HG02973 (cell line): ENCODE measurements at regions not wholly inside any gene's neighbourhood (a gene's known extent, or its start where the extent isn't known, plus 50 kb on each side); places are given as distances from the start of the nearest gene placed in this dataset.

ENCODE experiments used
- ATAC-seq: cut with Tn5 transposase; IDR thresholded peaks from one replicate; pipeline ENCODE4 v1.9.1; 2021; ENCODE audit warnings: moderate library complexity; ENCODE audit not compliant: unreplicated experiment

DNA sequence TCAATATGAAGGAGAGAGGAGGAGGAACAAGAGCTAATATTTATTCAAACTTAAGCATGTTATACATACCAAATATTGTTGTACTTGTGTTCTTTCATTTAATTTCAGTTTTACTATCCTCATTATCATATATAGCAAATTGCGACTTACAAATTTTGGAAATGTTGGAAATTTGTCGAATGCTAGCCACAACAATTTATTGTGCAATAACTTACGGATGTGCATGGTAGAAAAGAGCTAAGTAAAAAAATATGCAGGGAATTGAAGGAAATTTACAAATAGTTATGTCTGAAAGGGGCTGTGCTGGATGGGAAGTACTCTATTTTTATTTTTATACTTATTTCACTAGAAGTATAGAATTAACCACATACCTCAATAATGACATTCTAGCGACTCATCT is 376.3 kb downstream of the PCDH20 start:
- no peak for ATAC-seq

DNA sequence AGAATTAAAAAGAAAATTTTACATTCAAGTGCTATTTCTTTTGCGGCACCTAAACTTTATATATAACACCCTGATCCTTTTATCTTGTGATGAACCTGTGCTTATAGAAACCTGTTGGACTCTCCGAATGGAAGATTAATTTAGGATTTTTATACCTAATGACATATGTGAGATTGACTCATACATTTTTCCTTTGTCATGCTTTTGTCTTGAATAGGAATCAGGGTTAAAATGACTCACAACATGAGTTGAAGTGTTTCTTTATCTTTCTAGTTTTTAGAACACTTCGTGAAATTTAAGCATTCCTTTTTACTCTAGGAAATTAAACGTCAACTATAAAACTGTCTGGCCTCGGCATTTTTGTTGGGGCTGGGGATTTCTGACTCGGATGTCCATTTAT is 378.9 kb downstream of the PCDH20 start:
- ATAC-seq: no peak

DNA sequence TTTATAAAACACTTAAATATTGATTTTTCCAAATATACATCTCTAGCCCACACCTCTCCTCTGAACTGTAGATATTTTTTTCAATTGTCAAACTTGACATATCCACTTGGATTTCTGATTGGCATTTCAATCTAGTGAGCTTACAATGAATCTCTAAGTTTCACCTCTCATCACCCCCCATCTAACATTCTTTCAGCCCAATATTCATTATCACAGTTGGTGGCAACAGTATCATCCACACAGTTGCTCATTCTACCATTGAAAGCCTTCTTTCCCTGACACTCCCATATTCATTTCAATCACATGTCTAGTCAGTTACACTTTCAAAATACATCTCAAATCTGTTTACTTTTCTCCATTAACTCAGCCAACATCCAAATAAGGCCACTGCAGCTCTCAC is 385.2 kb downstream of the PCDH20 start:
- ATAC-seq: no peak

DNA sequence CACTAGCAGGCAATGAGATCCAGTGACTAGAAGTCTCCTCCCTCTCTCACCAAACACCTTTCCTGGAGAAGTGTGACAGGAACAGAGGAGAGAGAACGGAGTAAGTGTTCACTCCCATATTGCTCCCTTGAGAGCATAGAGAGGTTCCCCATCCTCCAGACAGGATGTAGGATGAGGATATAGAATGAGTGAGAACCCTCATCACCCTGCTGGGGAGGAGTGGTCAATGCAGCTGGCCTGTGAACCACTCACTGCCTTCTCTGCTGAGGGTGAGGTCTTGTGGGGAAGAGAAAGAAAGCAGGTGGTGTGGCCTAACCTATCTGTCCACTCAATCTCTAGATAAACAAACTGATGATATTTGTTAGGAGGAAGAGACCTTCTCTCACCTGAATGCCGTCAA is 386.6 kb downstream of the PCDH20 start:
- no peak for ATAC-seq

DNA sequence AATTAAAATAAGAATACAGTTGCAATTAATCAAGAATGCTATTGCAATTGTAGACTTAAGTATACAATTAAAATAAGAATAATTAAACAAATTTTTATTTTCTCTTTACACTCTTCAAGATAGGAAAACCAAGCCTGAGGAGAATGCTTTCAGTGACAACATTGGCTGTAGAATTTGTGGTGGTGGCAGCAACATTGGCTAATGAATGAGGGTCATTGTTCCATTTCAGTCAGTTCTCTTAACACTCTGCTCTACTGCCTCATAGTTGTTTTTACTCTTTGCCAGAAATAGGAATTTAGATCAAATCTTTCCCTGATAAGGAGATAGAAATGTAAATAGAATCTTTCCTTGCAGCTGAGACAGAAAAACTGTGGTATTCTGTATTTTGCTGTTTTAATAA is 391.6 kb downstream of the PCDH20 start:
- ATAC-seq: no peak

DNA sequence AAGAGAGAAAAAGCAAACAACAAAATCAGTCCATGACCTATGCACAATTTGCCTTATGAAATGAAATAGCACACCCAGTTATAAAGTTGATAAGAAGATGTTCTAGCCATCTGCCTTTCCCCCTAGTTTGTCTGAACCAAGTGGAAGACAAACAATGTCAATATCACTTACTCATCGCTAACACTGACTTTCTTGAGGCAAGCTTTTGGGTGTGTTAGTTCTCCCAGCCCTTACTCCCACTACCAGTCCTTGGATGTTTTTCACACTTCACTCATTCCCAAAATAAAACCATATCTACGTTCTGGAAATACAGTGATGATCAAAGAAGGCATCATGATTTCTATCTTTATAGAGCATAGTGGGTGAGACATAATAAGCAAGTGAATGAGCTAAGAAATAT is 393.8 kb downstream of the PCDH20 start:
- no peak for ATAC-seq

DNA sequence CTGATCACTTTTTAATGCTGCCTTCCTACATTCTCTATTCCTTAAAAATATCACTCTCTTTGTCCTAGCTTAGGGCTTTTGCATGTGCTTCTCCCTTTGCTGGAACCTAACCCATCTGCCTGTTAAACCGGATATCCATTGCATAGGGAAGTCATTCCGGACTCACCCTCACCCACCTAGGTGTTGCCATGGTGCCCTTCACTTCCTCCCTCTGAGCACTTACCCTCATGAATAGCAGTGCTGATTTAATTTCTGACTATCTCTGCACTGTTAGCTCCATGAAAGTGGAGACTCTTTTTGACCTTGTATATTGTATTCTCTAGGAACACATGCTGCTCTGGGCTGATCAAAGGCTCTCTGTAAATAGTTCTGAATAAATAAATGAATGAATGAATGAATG is 401.9 kb downstream of the PCDH20 start:
- ATAC-seq: no peak

DNA sequence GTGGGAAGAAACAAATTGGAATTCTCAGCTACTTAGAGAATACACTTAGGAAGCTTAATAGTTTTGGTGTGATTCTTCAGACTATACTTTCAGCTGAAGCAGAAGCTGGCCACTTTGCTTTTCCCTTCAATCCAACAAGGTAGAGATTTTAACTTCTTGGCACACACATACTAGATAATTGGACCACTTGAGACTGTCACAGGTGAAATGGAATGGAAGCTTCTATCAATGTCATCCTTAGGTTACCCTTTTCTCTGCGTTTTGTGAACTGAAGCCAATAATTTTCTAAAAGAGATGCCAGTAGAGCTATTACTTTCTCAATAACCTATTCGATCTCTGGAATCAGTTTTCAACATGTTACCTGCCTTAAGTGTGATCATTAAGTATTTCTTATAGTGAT is 405.3 kb downstream of the PCDH20 start:
- ATAC-seq: no peak

DNA sequence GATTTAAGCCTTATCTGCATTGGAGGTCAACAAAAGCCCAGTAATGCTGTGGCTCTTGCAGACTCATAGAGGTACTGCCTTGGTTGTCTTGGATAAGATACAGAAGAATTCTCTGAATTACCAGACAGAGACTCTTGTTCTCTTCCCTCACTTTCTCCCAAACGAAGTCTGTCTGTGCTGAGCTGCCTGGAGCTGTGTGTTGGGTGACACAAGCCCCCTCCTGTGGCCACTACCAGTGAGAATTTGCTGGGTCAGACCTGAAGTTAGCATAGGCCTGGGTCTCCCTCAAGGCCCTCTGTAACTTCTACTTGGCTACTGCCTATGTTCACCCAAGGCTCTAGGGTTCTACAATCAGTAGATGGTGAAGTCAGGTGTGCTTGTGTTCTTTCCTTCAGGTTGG is 413.0 kb downstream of the PCDH20 start:
- ATAC-seq: no peak

DNA sequence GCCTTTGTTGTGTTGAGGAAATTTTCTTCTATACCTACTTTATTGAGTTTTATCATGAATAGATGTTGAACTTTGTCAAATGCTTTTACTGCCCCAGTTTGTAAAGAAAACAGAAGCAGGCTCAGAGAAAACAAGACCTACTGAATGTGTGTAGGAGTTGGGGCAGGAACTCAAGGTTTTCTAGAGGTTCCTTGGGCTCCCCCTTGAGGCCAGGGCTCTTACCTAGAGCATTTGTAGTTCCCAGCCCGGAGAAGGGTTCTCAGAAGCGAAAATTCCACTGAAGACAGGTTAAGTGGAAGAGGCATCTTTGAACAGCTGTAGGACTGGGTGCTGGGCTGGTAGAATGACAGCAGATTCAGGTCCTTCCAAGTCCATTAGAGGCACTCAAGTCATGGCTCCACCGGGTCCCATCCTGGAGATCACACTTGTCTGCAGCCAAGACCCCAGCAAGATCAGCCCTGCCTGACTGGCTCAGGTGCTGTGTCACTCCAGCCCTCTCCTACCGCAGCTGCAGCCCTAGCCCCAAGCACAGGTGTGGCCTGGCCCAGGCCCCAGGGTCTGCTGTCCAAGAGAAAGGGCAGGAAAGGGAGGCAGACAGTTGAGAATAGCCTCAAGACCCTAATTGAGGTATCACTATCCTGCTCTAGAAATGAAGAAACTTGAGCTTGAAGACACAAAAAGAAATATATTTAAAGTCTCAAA is 425.5 kb downstream of the PCDH20 start:
- no peak for ATAC-seq

DNA sequence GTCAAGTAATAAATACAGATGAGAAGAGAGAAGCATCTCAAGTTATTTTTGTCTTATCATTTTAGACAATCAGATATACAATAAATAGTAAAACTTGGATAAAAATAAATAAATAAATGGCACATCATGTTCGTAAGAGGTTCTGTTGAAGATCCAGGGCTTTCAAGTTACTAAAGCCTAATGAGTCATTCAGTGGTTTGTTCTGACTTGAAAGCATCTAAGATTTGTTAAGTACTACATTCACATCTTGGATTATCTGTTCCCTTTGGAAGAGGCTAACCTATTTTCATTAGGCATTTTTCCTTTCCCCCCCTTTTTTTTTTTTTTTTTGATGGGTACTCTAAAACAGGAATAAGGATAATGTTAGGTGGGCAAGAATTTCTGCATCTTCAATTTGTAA is 429.3 kb downstream of the PCDH20 start:
- ATAC-seq: no peak

DNA sequence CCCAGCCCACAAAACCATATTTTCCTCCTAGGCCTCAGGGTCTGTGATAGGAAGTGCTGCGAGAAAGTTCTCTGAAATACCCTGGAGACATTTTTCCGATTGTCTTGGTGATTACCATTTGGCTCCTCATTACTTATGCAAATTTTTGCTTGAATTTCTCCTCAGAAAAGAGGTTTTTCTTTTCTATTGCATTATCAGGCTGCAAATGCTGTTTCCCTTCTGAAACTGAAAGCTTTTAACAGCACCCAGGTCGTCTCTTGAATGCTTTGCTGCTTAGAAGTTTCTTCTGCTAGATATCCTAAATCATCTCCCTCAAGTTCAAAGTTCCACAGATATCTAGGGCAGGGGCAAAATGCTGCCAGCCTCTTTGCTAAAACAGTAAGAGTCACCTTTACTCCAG is 434.2 kb downstream of the PCDH20 start:
- no peak for ATAC-seq

DNA sequence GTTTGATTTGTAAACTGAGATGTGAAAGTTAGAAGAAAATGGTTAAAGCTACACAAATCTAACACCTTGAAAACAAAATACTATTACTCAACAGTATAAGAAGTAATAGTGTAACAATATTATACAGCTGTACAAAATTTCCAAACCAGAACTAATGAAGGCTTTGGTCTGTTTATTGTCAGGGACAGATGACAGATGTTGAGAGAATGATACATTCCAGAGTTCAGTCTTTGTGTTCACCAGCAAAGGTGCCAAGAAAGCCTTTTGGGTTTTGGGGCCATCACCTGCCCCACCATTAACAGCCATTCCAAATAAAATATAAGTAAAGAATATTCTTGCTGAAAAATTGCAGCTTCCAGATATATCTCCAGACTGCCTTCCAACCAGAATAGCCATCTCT is 439.3 kb downstream of the PCDH20 start:
- ATAC-seq: no peak

DNA sequence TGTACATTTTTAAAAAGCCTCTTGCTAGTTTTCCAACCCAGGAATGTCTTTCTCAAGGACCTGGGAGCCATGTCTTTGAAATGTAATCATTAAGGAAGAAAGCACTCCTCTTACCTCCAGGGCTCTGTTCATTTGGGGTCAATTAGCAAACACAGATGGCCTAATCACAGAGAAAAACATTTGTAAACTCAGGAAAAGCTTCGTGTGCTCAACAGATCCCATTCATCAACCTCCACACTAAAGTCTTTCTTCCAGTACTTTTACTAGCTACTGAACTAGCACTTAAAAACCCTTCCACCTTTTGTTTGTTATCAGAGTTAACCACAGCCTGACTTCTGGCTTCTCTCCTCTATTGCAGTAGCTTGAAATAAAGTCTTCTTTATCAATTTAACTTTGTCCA is 441.4 kb downstream of the PCDH20 start:
- no peak for ATAC-seq

DNA sequence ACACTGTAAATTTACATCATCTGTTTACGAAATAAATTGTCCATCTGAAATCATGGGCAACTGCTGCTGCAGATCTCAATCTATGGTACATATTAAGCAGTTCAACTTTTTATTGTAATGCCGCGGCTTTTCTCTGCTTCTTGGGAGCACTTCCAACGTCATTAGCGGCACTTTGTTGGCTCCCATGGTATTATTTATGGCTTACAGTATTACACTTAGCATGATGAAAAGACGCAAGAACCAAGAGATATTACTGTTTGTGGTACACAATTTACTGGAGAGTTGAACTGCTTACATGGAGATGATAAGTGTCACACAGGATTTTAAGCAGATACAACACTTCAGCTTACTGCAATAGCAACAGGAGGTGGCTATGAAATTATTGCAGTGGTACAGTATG is 442.1 kb downstream of the PCDH20 start:
- ATAC-seq: no peak

DNA sequence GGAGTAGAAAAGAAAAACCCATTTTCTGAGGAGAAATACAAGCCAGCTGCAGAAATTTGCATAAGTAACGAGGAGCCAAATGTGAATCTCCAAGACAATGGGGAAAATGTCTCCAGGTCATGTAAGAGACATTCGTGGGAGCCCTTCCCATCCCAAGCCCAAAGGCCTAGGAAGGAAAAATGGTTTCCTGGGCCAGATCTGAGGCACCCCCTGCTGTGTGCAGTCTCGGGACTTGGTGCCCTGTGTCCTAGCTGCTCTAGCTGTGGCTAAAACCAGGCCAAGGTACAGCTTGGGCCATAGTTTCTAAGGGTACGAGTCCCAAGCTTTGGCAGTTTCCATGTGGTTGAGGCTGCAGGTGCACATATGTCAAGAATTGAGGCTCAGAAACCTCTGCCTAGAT is 444.9 kb downstream of the PCDH20 start:
- ATAC-seq: no peak

DNA sequence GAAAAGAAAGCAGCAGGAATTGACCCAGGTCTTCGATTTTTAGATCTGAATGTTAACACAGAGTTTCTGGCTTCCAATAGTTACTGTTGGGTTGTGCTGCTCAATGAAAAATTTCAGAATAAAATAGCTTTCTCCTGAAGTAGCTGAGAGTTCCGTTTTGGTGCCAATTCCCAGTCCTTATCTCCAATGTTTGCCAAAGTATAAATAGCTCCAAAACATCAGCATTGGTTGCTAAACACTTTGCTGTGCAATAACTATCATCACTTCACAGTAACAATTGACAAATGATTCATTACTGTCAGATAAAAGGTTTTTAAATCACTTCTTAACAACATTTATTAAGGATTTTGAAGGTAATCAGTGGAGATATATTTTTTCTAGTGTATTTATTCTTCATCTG is 446.0 kb downstream of the PCDH20 start:
- no peak for ATAC-seq

DNA sequence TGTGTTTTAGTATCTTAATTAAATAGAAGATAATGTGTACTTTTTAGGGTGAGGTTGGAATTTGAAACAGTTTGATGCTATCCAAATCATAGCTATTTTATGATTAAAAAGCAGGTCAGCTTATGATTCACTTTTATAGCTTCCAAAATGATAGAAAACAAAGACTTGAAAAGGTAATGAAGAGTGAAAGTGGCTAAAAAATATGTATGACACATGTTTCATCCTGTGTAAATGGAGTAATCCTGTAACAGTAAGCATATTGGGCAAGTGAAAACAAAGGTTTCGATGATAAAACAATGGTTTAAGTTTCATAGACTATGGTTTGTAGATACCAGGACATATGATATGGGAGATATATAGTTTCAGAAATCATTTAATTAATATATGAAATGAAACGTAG is 456.2 kb downstream of the PCDH20 start:
- no peak for ATAC-seq

DNA sequence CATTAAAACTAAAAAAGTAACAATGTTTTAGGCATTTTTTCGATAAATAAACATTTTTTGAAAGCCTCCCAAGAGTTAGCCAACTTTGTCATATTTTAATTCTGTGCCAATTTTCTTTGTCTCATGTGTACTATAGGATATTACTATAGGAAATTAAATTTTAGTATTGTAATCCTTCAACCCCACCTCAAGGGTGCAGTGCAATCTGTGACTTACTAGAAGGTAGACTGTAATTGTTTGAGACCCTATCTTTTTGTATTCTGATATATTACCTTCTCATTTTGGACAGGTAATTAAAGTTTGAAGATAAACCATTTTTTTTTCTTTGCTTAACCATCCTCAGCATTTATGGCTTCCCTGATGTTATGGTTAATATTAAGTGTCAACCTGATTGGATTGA is 457.8 kb downstream of the PCDH20 start:
- ATAC-seq: no peak

DNA sequence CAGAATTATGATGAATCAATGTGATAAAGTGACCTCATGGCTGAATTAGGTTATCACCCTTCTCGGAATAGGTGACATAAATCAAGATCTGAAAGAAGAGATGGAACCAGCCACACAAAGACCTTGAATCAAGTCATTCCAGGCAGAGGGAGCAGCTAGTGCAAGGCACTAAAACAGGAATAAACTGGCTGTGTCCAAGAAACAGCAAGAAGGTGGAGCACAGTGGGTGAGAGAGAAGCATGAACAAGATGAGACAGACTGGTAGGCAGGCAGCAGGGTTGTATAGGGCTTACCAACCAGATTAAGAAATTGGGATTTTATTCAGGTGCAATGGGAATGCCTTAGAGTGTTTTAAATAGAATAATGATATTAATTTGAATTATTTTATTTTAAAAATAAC is 470.3 kb downstream of the PCDH20 start:
- ATAC-seq: no peak

DNA sequence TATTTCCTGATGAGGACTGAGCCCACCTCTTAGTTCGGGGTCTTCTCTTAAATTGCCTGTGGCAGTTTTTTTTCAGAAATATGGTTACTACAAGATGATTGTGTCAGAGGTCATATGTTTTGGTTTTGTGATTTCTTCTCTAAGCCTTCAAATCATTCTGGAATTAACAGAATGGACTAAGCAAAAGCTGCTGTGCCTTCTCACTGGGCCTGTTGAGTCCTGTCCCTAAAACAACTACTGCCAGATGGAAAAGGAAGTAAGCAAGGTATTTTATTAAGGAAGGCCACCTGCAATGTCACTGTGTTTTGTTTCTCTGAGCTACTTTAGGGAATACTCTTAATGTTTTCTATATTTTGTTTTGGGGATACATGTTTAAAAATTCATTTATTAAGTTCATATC is 470.8 kb downstream of the PCDH20 start:
- no peak for ATAC-seq

DNA sequence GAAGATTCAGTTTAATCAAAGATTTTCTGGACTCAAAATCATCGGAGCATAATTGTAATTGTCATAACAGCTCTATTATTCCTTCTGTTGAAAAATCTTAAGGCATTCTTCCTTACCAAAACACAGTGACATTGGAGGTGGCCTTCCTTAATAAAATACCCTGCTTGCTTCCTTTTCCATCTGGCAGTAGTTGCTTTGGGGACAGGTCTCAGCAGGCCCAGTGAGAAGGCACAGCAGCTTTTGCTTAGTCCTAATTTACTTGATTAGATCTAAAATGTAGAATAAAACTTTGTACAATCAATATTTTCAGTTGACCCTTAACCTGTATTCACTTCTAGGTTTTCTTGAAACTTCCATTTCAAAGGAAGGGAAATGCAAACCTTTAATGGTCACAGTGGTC is 471.6 kb downstream of the PCDH20 start:
- ATAC-seq: no peak

DNA sequence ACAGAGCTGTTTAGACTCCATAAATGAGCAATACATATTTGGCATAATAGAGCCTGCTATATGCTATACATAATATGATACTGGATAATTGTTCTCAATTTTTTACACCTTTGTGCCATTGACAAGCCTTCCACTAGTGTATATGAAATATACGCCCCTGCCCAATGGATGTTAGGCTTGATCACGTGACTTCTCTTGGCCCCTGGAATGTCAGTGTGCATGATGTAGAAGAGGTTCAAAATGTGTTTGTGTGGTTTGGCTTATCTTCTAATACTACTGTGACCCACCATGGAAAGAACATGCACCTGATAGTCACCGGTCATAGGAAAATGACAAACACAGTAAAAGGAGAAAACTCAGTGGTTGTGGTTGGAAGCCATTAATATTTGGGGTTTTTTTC is 479.4 kb downstream of the PCDH20 start:
- ATAC-seq: no peak

DNA sequence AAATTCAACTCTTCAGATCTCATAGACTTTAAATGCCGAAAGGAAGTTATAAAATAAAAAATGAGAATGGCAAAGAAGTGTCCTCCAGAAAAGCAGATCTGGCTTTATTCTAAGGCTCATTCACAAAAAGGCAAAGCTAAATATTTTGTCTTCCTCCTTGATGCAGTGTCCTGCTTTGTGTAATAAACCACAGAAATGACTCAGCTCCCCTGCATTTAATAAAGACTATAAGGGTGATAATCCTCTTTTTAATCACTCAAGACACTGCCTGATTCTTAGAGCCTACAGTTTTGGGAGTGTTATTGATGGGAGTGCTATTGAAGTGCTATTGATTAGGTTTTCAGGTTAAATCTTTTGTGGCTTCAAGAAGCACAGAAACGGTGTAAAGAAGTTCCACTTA is 482.0 kb downstream of the PCDH20 start:
- ATAC-seq: no peak
